H1 (cell line): ENCODE measurements at regions not wholly inside any gene's neighbourhood (a gene's known extent, or its start where the extent isn't known, plus 50 kb on each side); places are given as distances from the start of the nearest gene placed in this dataset.

ENCODE experiments used
- CTCF ChIA-PET: fragments of 300-600 bp; sonication (Branson Sonifier 250); formaldehyde crosslinking; loops from one replicate; lab custom pipeline; 2021; ENCODE audit not compliant: partially characterized antibody; lab: Charles Lee
- POLR2A ChIA-PET: fragments of 300-600 bp; sonication (Branson Sonifier 250); formaldehyde crosslinking; loops from one replicate; lab custom pipeline; 2021; ENCODE audit warnings: inconsistent platforms; ENCODE audit not compliant: partially characterized antibody; lab: Charles Lee
- DNase-seq, 2 experiments: peaks; one replicate each; pipeline versions ENCODE4 v3.0.0 to v3.0.0-alpha.2; 2010 to 2022; ENCODE audit warnings: low spot score in 2 of 2, low read depth in 1 of 2, mixed read lengths in 1 of 2
- FAIRE-seq: peaks from 2 replicates; lab custom pipeline; 2011; peaks lifted over from hg19 to GRCh38; lab: Jason Lieb, UNC
- H2AFZ ChIP-seq: 2 replicates; pipeline ENCODE4 v1.8.1; 2012; ENCODE audit warnings: low read length, inconsistent platforms
- H2AK5ac ChIP-seq: 2 replicates; pipeline ENCODE4 v1.6.1; 2013; ENCODE audit warnings: low read depth, low read length
- H2BK120ac ChIP-seq: replicated peaks from 2 replicates; pipeline ENCODE3; 2013; ENCODE audit warnings: low read depth, low read length, inconsistent platforms
- H2BK12ac ChIP-seq: 2 replicates; pipeline ENCODE4 v1.6.1; 2013; ENCODE audit warnings: low read depth, low read length
- H2BK15ac ChIP-seq: 2 replicates; pipeline ENCODE4 v1.6.1; 2013; ENCODE audit warnings: low read length
- H2BK20ac ChIP-seq: 2 replicates; pipeline ENCODE4 v1.6.1; 2013; ENCODE audit warnings: low read length
- H2BK5ac ChIP-seq: 2 replicates; pipeline ENCODE4 v1.6.1; 2013; ENCODE audit warnings: low read depth, low read length
- H3K14ac ChIP-seq: 2 replicates; pipeline ENCODE4 v1.6.1; 2013; ENCODE audit warnings: inconsistent platforms; ENCODE audit not compliant: insufficient read length
- H3K18ac ChIP-seq: 2 replicates; pipeline ENCODE4 v1.6.1; 2013; ENCODE audit warnings: low read length; ENCODE audit errors: extremely low read depth
- H3K23ac ChIP-seq: 2 replicates; pipeline ENCODE4 v1.6.1; 2013; ENCODE audit warnings: inconsistent platforms; ENCODE audit not compliant: insufficient read length
- H3K23me2 ChIP-seq: 2 replicates; pipeline ENCODE4 v1.6.1; 2013; ENCODE audit warnings: low read depth, low read length
- H3K27ac ChIP-seq: 2 replicates; pipeline ENCODE4 v1.6.1; 2011; ENCODE audit warnings: low read depth, low read length, inconsistent platforms
- H3K27me3 ChIP-seq, 4 experiments: replicated peaks in 1 of 4; 1 replicate in 1 of 4; 2 replicates in 3 of 4; pipeline versions ENCODE4 v1.6.1 to v1.8.1; 2011 to 2013; ENCODE audit warnings: low read length in 3 of 4, mild to moderate bottlenecking in 3 of 4, inconsistent platforms in 2 of 4, mixed read lengths in 2 of 4, moderate library complexity in 1 of 4; ENCODE audit not compliant: control insufficient read depth in 3 of 4, insufficient read depth in 3 of 4; ENCODE audit errors: extremely low read depth in 1 of 4
- H3K36me3 ChIP-seq, 4 experiments: 2 replicates each; pipeline versions ENCODE4 v1.6.1 to v1.8.1; 2011 to 2013; ENCODE audit warnings: mild to moderate bottlenecking in 4 of 4, low read length in 3 of 4, moderate library complexity in 2 of 4, control low read depth in 1 of 4, inconsistent platforms in 1 of 4; ENCODE audit not compliant: insufficient read depth in 4 of 4, control insufficient read depth in 2 of 4
- H3K4ac ChIP-seq: replicated peaks from 2 replicates; pipeline ENCODE3; 2013; ENCODE audit warnings: low read length, low read depth, mixed read lengths, inconsistent platforms; ENCODE audit not compliant: insufficient read length
- H3K4me1 ChIP-seq, 4 experiments: replicated peaks in 1 of 4; 1 replicate in 1 of 4; 2 replicates in 3 of 4; pipeline versions ENCODE4 v1.6.1 to v1.8.1; 2011 to 2013; ENCODE audit warnings: low read length in 3 of 4, inconsistent platforms in 2 of 4, mixed read lengths in 1 of 4; ENCODE audit not compliant: insufficient read depth in 4 of 4, control insufficient read depth in 3 of 4
- H3K4me2 ChIP-seq, 2 experiments: 2 replicates each; pipeline versions ENCODE4 v1.6.1 to v1.8.1; 2011 to 2013; ENCODE audit warnings: low read depth in 2 of 2, low read length in 2 of 2, control low read depth in 1 of 2, inconsistent platforms in 1 of 2, mild to moderate bottlenecking in 1 of 2; ENCODE audit not compliant: insufficient read depth in 1 of 2
- H3K4me3 ChIP-seq, 4 experiments: fragments of 200-600, 300-600 bp in 1 of 4; sonication (generic), shearing (Covaris generic), sonication (Bioruptor Twin) in 1 of 4; 2 replicates each; pipeline versions ENCODE4 v1.5.1 to v1.8.1; 2011 to 2016; ENCODE audit warnings: low read length in 4 of 4, low read depth in 3 of 4, control low read depth in 2 of 4, inconsistent platforms in 2 of 4, mild to moderate bottlenecking in 2 of 4, mixed read lengths in 1 of 4, moderate library complexity in 1 of 4; ENCODE audit not compliant: insufficient read depth in 2 of 4; ENCODE audit errors: extremely low read depth in 1 of 4
- H3K56ac ChIP-seq: replicated peaks from 2 replicates; pipeline ENCODE3; 2013; ENCODE audit warnings: low read depth, mild to moderate bottlenecking, mixed read lengths, low read length, inconsistent platforms; ENCODE audit not compliant: insufficient read length
- H3K79me1 ChIP-seq: 2 replicates; pipeline ENCODE4 v1.6.1; 2013; ENCODE audit warnings: low read depth, low read length, control low read depth
- H3K79me2 ChIP-seq, 2 experiments: 2 replicates each; pipeline versions ENCODE4 v1.6.1 to v1.8.1; 2012 to 2013; ENCODE audit warnings: low read length in 2 of 2, mild to moderate bottlenecking in 2 of 2, inconsistent platforms in 1 of 2; ENCODE audit not compliant: insufficient read depth in 2 of 2, control insufficient read depth in 1 of 2
- H3K9ac ChIP-seq, 4 experiments: replicated peaks in 1 of 4; 1 replicate in 1 of 4; 2 replicates in 3 of 4; pipeline versions ENCODE4 v1.6.1 to v1.8.1; 2011 to 2013; ENCODE audit warnings: low read depth in 3 of 4, low read length in 3 of 4, control low read depth in 2 of 4, mild to moderate bottlenecking in 2 of 4, moderate library complexity in 2 of 4, inconsistent platforms in 1 of 4; ENCODE audit errors: extremely low read depth in 1 of 4
- H3K9me3 ChIP-seq, 2 experiments: 2 replicates each; pipeline versions ENCODE4 v1.6.1 to v1.8.1; 2012 to 2013; ENCODE audit warnings: mild to moderate bottlenecking in 2 of 2, moderate library complexity in 2 of 2, control low read depth in 1 of 2, inconsistent platforms in 1 of 2, low read depth in 1 of 2, low read length in 1 of 2, mixed read lengths in 1 of 2; ENCODE audit not compliant: insufficient read depth in 2 of 2
- H4K20me1 ChIP-seq, 2 experiments: replicated peaks in 1 of 2; 2 replicates each; pipeline versions ENCODE3 to v1.8.1; 2011 to 2013; ENCODE audit warnings: inconsistent platforms in 2 of 2, low read length in 2 of 2, mild to moderate bottlenecking in 1 of 2; ENCODE audit not compliant: insufficient read depth in 2 of 2, control insufficient read depth in 1 of 2
- H4K5ac ChIP-seq: 2 replicates; pipeline ENCODE4 v1.6.1; 2013; ENCODE audit warnings: low read length, low read depth, mixed read lengths, inconsistent platforms; ENCODE audit not compliant: insufficient read length
- H4K8ac ChIP-seq: 2 replicates; pipeline ENCODE4 v1.8.0; 2013; ENCODE audit warnings: mild to moderate bottlenecking, moderate library complexity, low read length, inconsistent platforms; ENCODE audit not compliant: insufficient read depth; ENCODE audit errors: extremely low read depth
- H4K91ac ChIP-seq: replicated peaks from 2 replicates; pipeline ENCODE3; 2013; ENCODE audit warnings: low read length, mixed read lengths, inconsistent platforms; ENCODE audit not compliant: insufficient read length
- BRCA1 ChIP-seq: IDR thresholded peaks from 2 replicates; pipeline ENCODE4 v1.6.1; 2012; ENCODE audit warnings: low read depth, low read length, improper control_type of control experiment
- CTCF ChIP-seq, 3 experiments: IDR thresholded peaks; 1 replicate in 2 of 3; 2 replicates in 1 of 3; pipeline versions ENCODE4 v1.5.1 to v1.6.1; 2011; ENCODE audit warnings: low read length in 3 of 3, mild to moderate bottlenecking in 3 of 3, inconsistent platforms in 2 of 3, low read depth in 1 of 3, moderate library complexity in 1 of 3; ENCODE audit not compliant: insufficient read depth in 1 of 3; ENCODE audit errors: control extremely low read depth in 1 of 3
- EGR1 ChIP-seq: IDR thresholded peaks from 2 replicates; pipeline ENCODE4 v1.6.1; 2011; ENCODE audit warnings: low read depth, low read length, borderline replicate concordance
- FOSL1 ChIP-seq: IDR thresholded peaks from 2 replicates; pipeline ENCODE4 v1.6.1; 2011; ENCODE audit warnings: mild to moderate bottlenecking, low read depth, low read length, moderate library complexity; ENCODE audit not compliant: insufficient read depth
- HDAC2 ChIP-seq, 2 experiments: fragments of 300-600 bp in 1 of 2; sonication (generic) in 1 of 2; IDR thresholded peaks; 2 replicates each; pipeline ENCODE4 v1.6.1; 2011 to 2012; ENCODE audit warnings: low read depth in 2 of 2, low read length in 2 of 2, mild to moderate bottlenecking in 2 of 2, moderate library complexity in 2 of 2, borderline replicate concordance in 1 of 2, inconsistent platforms in 1 of 2
- HDAC6 ChIP-seq: IDR thresholded peaks from one replicate; pipeline ENCODE4 v1.7.1; 2012; ENCODE audit warnings: low read depth, mild to moderate bottlenecking, inconsistent platforms, low read length, moderate library complexity
- KDM5A ChIP-seq: fragments of 200-600 bp; IDR thresholded peaks from 2 replicates; pipeline ENCODE4 v1.7.1; 2012; ENCODE audit warnings: mild to moderate bottlenecking, low read length, inconsistent platforms, mixed read lengths
- PHF8 ChIP-seq: fragments of 200-600 bp; sonication (generic); conservative IDR thresholded peaks from 2 replicates; pipeline ENCODE4 v1.7.1; 2012; ENCODE audit warnings: low read depth, mild to moderate bottlenecking, inconsistent platforms, low read length, moderate library complexity
- SIN3A ChIP-seq, 2 experiments: IDR thresholded peaks in 1 of 2; conservative IDR thresholded peaks in 1 of 2; 2 replicates each; pipeline ENCODE4 v1.6.1; 2011 to 2012; ENCODE audit warnings: low read length in 2 of 2, improper control_type of control experiment in 1 of 2, low read depth in 1 of 2, mild to moderate bottlenecking in 1 of 2
- SIX5 ChIP-seq: IDR thresholded peaks from 2 replicates; pipeline ENCODE4 v1.6.1; 2011; ENCODE audit warnings: mild to moderate bottlenecking, low read depth, low read length
- SP4 ChIP-seq: IDR thresholded peaks from 2 replicates; pipeline ENCODE4 v1.6.1; 2012; ENCODE audit warnings: low read length, inconsistent platforms
- TAF7 ChIP-seq: optimal IDR thresholded peaks from 2 replicates; pipeline ENCODE3; 2011; ENCODE audit warnings: low read depth, mild to moderate bottlenecking, inconsistent platforms, low read length, moderate library complexity, borderline replicate concordance
- WGBS, 2 experiments: shearing (Covaris generic) in 1 of 2; methylation state at CpG; one replicate each; pipeline versions ENCODE4 v1.1.6 to v1.1.7; 2013 to 2015; ENCODE audit warnings: low lambda C conversion rate in 2 of 2, mixed read lengths in 2 of 2, inconsistent platforms in 1 of 2, low coverage in 1 of 2, missing lambda C conversion rate in 1 of 2; ENCODE audit not compliant: insufficient replicate concordance in 2 of 2, insufficient coverage in 1 of 2, insufficient read length in 1 of 2; ENCODE audit errors: extremely low coverage in 1 of 2, missing lambda C conversion rate in 1 of 2; 5-methylcytosine and 5-hydroxymethylcytosine counted together

GRCh38 chr10:130994191-130994590, 317.3 kb downstream of the TCERG1L start:
- Histone ChIP-seq H2BK12ac (no peak overlapping the region), H3K79me2 (no peaks in the 10 kb centered on the region), H2BK15ac (no peak overlapping the region), H3K4me2 (no peak overlapping the region), H2BK5ac (no peak overlapping the region; the same call in 1 of the 2 replicates), H3K18ac (no peak overlapping the region), H2AK5ac (no peak overlapping the region), H3K56ac (no peak overlapping the region), H3K4ac (no peak overlapping the region), H4K20me1 (no peaks in the 10 kb centered on the region), H3K9me3 (peaks cover 0 to 4% of the 10 kb centered on the region in 2 experiments; a peak in 2 of 4 replicates), H3K23ac (no peak overlapping the region), H4K91ac (no peak overlapping the region), H3K79me1 (no peaks in the 10 kb centered on the region), H3K14ac (no peak overlapping the region), H3K23me2 (no peaks in the 10 kb centered on the region), H3K27ac (no peak overlapping the region), H2BK120ac (no peak overlapping the region), H2AFZ (no peak overlapping the region), H2BK20ac (no peak overlapping the region), H4K5ac (no peak overlapping the region), H3K27me3 (0 out of 7 replicates have a peak, but pooled peaks cover 0 to 2% (median 0%) of the 10 kb centered on the region in 4 experiments), H3K4me1 (peaks cover 0 to 4% (median 0%) of the 10 kb centered on the region in 4 experiments; a peak in 1 of 7 replicates), H4K8ac (no peak overlapping the region; the same call in 1 of the 2 replicates), H3K9ac (no peak overlapping the region), H3K36me3 (no peaks in the 10 kb centered on the region), H3K4me3 (no peak overlapping the region)
- no peak for DNase-seq
- 89% methylated on average over 7 of the region's 7 CpGs; no CpG with 5 or more reads in 1 of the 2 experiments for WGBS, 2 experiments
- no peak for FAIRE-seq
- CTCF ChIA-PET = no interaction called here
- POLR2A ChIA-PET = no interaction called here
- TF ChIP-seq BRCA1 = no peak
- TF ChIP-seq HDAC6 = no peak
- no peak for TF ChIP-seq PHF8
- no peak for TF ChIP-seq TAF7
- TF ChIP-seq CTCF (IDR thresholded peaks at IDR 0.05; ENCODE audit: control extremely low read depth in 1 of 3, insufficient read depth in 1 of 3, low read depth in 1 of 3, low read length in 3 of 3) = no peak
- TF ChIP-seq SP4 = no peak
- no peak for TF ChIP-seq KDM5A
- no peak for TF ChIP-seq SIX5
- TF ChIP-seq FOSL1 = no peak
- TF ChIP-seq SIN3A (conservative IDR thresholded peaks at IDR 0.05 in 1 of 2, IDR thresholded peaks at IDR 0.05 in 1 of 2; ENCODE audit: low read depth in 1 of 2, low read length in 2 of 2) = no peak
- TF ChIP-seq EGR1 = no peak
- no peak for TF ChIP-seq HDAC2 (IDR thresholded peaks at IDR 0.05; ENCODE audit: borderline replicate concordance in 1 of 2, low read depth in 2 of 2, low read length in 2 of 2)
